ENCODE measurements at regions not wholly inside any gene's neighbourhood (a gene's known extent, or its start where the extent isn't known, plus 50 kb on each side); places are given as distances from the start of the nearest gene placed in this dataset.

- TF ChIP-seq FOXJ3 (CRISPR knock-in tag; IDR thresholded peaks at IDR 0.05; ENCODE audit: borderline replicate concordance) (no peak), RORB (CRISPR knock-in tag; IDR thresholded peaks at IDR 0.05) (no peak), PRDM15 (CRISPR knock-in tag; IDR thresholded peaks at IDR 0.05) (no peak), NR3C1 (CRISPR knock-in tag; conservative IDR thresholded peaks at IDR 0.05; ENCODE audit: low read depth) (no peak)
Observed at GRCh38 chr1:172909606-172910326, 141.0 kb downstream of the TNFSF18 start (continued).

GRCh38 chr1:172912765-172913260, 137.9 kb downstream of the TNFSF18 start:
- no peak for DNase-seq (ENCODE audit: low spot score)
- no peak overlapping the region for H3K27ac Mint-ChIP-seq
- H3K27me3 Mint-ChIP-seq (ENCODE audit: low read depth), result no peaks in the 10 kb centered on the region; the same call in none of the 2 replicates
- POLR2A ChIA-PET, result no interaction called here
- H3K36me3 Mint-ChIP-seq, result peaks cover 18% of the 10 kb centered on the region
- H3K9me3 Mint-ChIP-seq, result peaks cover 43% of the 10 kb centered on the region
- CTCF ChIA-PET, result no interaction called here
- no peak overlapping the region for H3K4me3 Mint-ChIP-seq
- ATAC-seq, result no peak
- 0 out of 2 replicates have a peak, but pooled peaks cover 2% of the 10 kb centered on the region for H3K4me1 Mint-ChIP-seq
- TF ChIP-seq FOXK1 (CRISPR knock-in tag; IDR thresholded peaks at IDR 0.05) (no peak), ZNF232 (CRISPR knock-in tag; IDR thresholded peaks at IDR 0.05) (no peak), ZNF416 (CRISPR knock-in tag; IDR thresholded peaks at IDR 0.05) (no peak), ZNF396 (CRISPR knock-in tag; IDR thresholded peaks at IDR 0.05; ENCODE audit: borderline replicate concordance) (no peak), ZNF219 (CRISPR knock-in tag; IDR thresholded peaks at IDR 0.05; ENCODE audit: borderline replicate concordance) (no peak), ERG (CRISPR knock-in tag; IDR thresholded peaks at IDR 0.05) (no peak), ARID4B (CRISPR knock-in tag; IDR thresholded peaks at IDR 0.05; ENCODE audit: borderline replicate concordance) (no peak), ATF6 (CRISPR knock-in tag; IDR thresholded peaks at IDR 0.05) (no peak), RELA (CRISPR knock-in tag; IDR thresholded peaks at IDR 0.05; ENCODE audit: borderline replicate concordance) (no peak), MAX (CRISPR knock-in tag; IDR thresholded peaks at IDR 0.05) (no peak), HMGA2 (CRISPR knock-in tag; IDR thresholded peaks at IDR 0.05) (no peak), CDX4 (CRISPR knock-in tag; IDR thresholded peaks at IDR 0.05; ENCODE audit: borderline replicate concordance) (no peak), NR1H2 (CRISPR knock-in tag; IDR thresholded peaks at IDR 0.05) (no peak), MXD4 (CRISPR knock-in tag; IDR thresholded peaks at IDR 0.05; ENCODE audit: borderline replicate concordance) (no peak), AFF4 (CRISPR knock-in tag; IDR thresholded peaks at IDR 0.05; ENCODE audit: borderline replicate concordance) (no peak), NR3C1 (CRISPR knock-in tag; conservative IDR thresholded peaks at IDR 0.05; ENCODE audit: low read depth) (no peak)
